Tibial nerve (tissue), 4 donors: ENCODE measurements at regions not wholly inside any gene's neighbourhood (a gene's known extent, or its start where the extent isn't known, plus 50 kb on each side); places are given as distances from the start of the nearest gene placed in this dataset.

Source experiments
- EP300 ChIP-seq, 2 donors: sonication (generic); formaldehyde crosslinking; IDR thresholded peaks; one replicate each; pipeline ENCODE4 v1.6.1; 2017; ENCODE audit warnings: antibody characterized with exemption in 2 of 2, mild to moderate bottlenecking in 1 of 2
- POLR2A ChIP-seq, 2 donors: fragments of 450-650 bp; IDR thresholded peaks; one replicate each; pipeline ENCODE4 v1.6.1; 2017; ENCODE audit warnings: antibody characterized with exemption in 2 of 2, mild to moderate bottlenecking in 2 of 2, moderate library complexity in 2 of 2
- TF ChIP-seq, protein P1 (sequence below), 5 experiments: fragments of 200-600 bp in 3 of 5; fragments of 450-650 bp in 2 of 5; sonication (generic) in 3 of 5; IDR thresholded peaks; one replicate each; pipeline ENCODE4 v1.5.1; 2016 to 2019; ENCODE audit warnings: antibody characterized with exemption in 5 of 5, mild to moderate bottlenecking in 3 of 5, moderate library complexity in 2 of 5

DNA sequence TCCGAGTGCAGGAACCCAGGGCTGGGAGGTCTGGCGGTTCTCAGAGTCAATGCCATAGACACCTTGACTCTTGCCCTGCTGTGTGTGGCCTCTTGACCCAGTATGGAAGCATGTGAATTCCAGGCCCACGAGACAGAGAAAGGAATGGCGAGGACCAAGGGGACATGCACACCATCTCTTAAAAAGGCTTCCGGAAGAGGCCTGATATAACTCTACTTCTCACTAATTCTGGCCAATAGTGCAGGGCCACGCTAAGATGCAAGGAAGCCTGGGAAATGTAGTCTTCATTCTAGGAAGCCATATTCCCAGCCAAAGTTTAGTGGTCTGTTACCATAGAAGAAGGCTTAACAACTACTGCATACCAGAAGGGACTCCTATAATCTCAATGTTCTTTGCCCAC is 177.0 kb upstream of the KCNG1 start:
- TF ChIP-seq, protein P1, sequence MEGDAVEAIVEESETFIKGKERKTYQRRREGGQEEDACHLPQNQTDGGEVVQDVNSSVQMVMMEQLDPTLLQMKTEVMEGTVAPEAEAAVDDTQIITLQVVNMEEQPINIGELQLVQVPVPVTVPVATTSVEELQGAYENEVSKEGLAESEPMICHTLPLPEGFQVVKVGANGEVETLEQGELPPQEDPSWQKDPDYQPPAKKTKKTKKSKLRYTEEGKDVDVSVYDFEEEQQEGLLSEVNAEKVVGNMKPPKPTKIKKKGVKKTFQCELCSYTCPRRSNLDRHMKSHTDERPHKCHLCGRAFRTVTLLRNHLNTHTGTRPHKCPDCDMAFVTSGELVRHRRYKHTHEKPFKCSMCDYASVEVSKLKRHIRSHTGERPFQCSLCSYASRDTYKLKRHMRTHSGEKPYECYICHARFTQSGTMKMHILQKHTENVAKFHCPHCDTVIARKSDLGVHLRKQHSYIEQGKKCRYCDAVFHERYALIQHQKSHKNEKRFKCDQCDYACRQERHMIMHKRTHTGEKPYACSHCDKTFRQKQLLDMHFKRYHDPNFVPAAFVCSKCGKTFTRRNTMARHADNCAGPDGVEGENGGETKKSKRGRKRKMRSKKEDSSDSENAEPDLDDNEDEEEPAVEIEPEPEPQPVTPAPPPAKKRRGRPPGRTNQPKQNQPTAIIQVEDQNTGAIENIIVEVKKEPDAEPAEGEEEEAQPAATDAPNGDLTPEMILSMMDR (IDR thresholded peaks at IDR 0.05): no peak
- no peak for TF ChIP-seq POLR2A (IDR thresholded peaks at IDR 0.05)
- TF ChIP-seq EP300 (IDR thresholded peaks at IDR 0.05): no peak
